GM23338 (cell line): ENCODE measurements at regions not wholly inside any gene's neighbourhood (a gene's known extent, or its start where the extent isn't known, plus 50 kb on each side); places are given as distances from the start of the nearest gene placed in this dataset.

ENCODE experiments used
- ATAC-seq: fragments of 200-7000 bp; cut with Tn5 transposase; 3 replicates; pipeline ENCODE4 v1.9.1; 2020
- DNase-seq: peaks from one replicate; pipeline ENCODE4 v3.0.0-alpha.2; 2015; ENCODE audit warnings: low spot score
- H2AFZ ChIP-seq: fragments of 200-600 bp; sonication (generic); 2 replicates; pipeline ENCODE4 v1.8.0; 2016; ENCODE audit warnings: antibody characterized with exemption, mild to moderate bottlenecking, moderate library complexity
- H3F3A ChIP-seq: fragments of 200-600 bp; sonication (generic); replicated peaks from 2 replicates; pipeline ENCODE4 v1.8.0; 2017; ENCODE audit warnings: antibody characterized with exemption, mixed run types, low read depth
- H3K27ac ChIP-seq: fragments of 200-600 bp; sonication (generic); 2 replicates; pipeline ENCODE4 v1.6.1; 2016; ENCODE audit warnings: low read depth
- H3K27me3 ChIP-seq: fragments of 200-600 bp; sonication (generic); 2 replicates; pipeline ENCODE4 v1.8.0; 2016; ENCODE audit warnings: mild to moderate bottlenecking, mixed run types, moderate library complexity; ENCODE audit not compliant: insufficient read depth
- H3K36me3 ChIP-seq: fragments of 200-600 bp; sonication (generic); 2 replicates; pipeline ENCODE4 v1.8.0; 2016; ENCODE audit warnings: mild to moderate bottlenecking; ENCODE audit not compliant: insufficient read depth
- H3K4me1 ChIP-seq: fragments of 200-600 bp; sonication (generic); 2 replicates; pipeline ENCODE4 v1.8.0; 2016; ENCODE audit warnings: mild to moderate bottlenecking, moderate library complexity; ENCODE audit not compliant: insufficient read depth
- H3K4me2 ChIP-seq: fragments of 200-600 bp; sonication (generic); 2 replicates; pipeline ENCODE4 v1.7.1; 2017; ENCODE audit warnings: mixed run types
- H3K4me3 ChIP-seq: fragments of 200-600 bp; sonication (generic); 2 replicates; pipeline ENCODE4 v1.6.1; 2016; ENCODE audit warnings: mixed run types
- H3K79me2 ChIP-seq: fragments of 200-600 bp; sonication (generic); replicated peaks from 2 replicates; pipeline ENCODE4 v1.8.0; 2017; ENCODE audit warnings: mild to moderate bottlenecking; ENCODE audit not compliant: insufficient read depth
- H3K9me2 ChIP-seq: fragments of 200-600 bp; sonication (generic); 2 replicates; pipeline ENCODE4 v1.8.0; 2017; ENCODE audit not compliant: insufficient read depth
- H4K20me1 ChIP-seq: fragments of 200-600 bp; sonication (generic); replicated peaks from 2 replicates; pipeline ENCODE4 v1.8.0; 2017; ENCODE audit warnings: mild to moderate bottlenecking; ENCODE audit not compliant: insufficient read depth
- H3K27ac Mint-ChIP-seq: 2 replicates; pipeline ENCODE4 v1.8.0; 2020; ENCODE audit warnings: inconsistent platforms, mild to moderate bottlenecking, moderate library complexity, mixed read lengths
- H3K27me3 Mint-ChIP-seq: 3 replicates; pipeline ENCODE4 v1.8.0; 2022; ENCODE audit warnings: low read depth, mild to moderate bottlenecking, moderate library complexity, mixed read lengths, inconsistent platforms; ENCODE audit not compliant: insufficient read depth, poor library complexity
- H3K36me3 Mint-ChIP-seq: 3 replicates; pipeline ENCODE4 v1.8.0; 2021; ENCODE audit warnings: low read depth, mild to moderate bottlenecking, inconsistent platforms, moderate library complexity, mixed read lengths
- H3K4me1 Mint-ChIP-seq: 3 replicates; pipeline ENCODE4 v1.8.0; 2020; ENCODE audit warnings: mild to moderate bottlenecking, inconsistent platforms, mixed read lengths
- H3K4me3 Mint-ChIP-seq: 3 replicates; pipeline ENCODE4 v1.8.0; 2021; ENCODE audit warnings: moderate library complexity, mild to moderate bottlenecking, inconsistent platforms, mixed read lengths
- H3K9me3 Mint-ChIP-seq: 3 replicates; pipeline ENCODE4 v1.8.0; 2020; ENCODE audit warnings: moderate library complexity, mild to moderate bottlenecking, inconsistent platforms, mixed read lengths
- CREB1 ChIP-seq: fragments of 250-450 bp; sonication (Bioruptor Pico); IDR thresholded peaks from 2 replicates; pipeline ENCODE4 v1.5.0; 2020; ENCODE audit warnings: low read depth, mild to moderate bottlenecking, moderate library complexity
- EZH2 ChIP-seq: fragments of 200-600 bp; sonication (generic); IDR thresholded peaks from one replicate; pipeline ENCODE4 v1.8.0; 2017; ENCODE audit warnings: antibody characterized with exemption, mild to moderate bottlenecking, low read depth; ENCODE audit not compliant: unreplicated experiment
- EZH2phosphoT487 ChIP-seq: fragments of 200-600 bp; sonication (generic); IDR thresholded peaks from one replicate; pipeline ENCODE4 v1.8.1; 2018; ENCODE audit warnings: antibody characterized with exemption; ENCODE audit not compliant: unreplicated experiment
- JUNB ChIP-seq: IDR thresholded peaks from one replicate; pipeline ENCODE4 v1.6.1; 2016; ENCODE audit warnings: antibody characterized with exemption; ENCODE audit not compliant: unreplicated experiment
- NANOG ChIP-seq: IDR thresholded peaks from 2 replicates; pipeline ENCODE4 v1.6.1; 2016; ENCODE audit warnings: antibody characterized with exemption, borderline replicate concordance
- POLR2AphosphoS5 ChIP-seq: IDR thresholded peaks from 2 replicates; pipeline ENCODE4 v1.6.1; 2016; ENCODE audit warnings: antibody characterized with exemption, low read depth
- STAT1 ChIP-seq: IDR thresholded peaks from one replicate; pipeline ENCODE4 v1.6.1; 2016; ENCODE audit warnings: antibody characterized with exemption; ENCODE audit not compliant: unreplicated experiment
- ZNF114 ChIP-seq: fragments of 250-450 bp; sonication (Bioruptor Pico); IDR thresholded peaks from 2 replicates; pipeline ENCODE4 v1.5.0; 2020; ENCODE audit warnings: mild to moderate bottlenecking, moderate library complexity
- ZNF331 ChIP-seq: fragments of 250-450 bp; sonication (Bioruptor Pico); IDR thresholded peaks from 2 replicates; pipeline ENCODE4 v1.5.0; 2020; ENCODE audit warnings: low read depth, mild to moderate bottlenecking, moderate library complexity
- TF ChIP-seq, protein P1 (sequence below), 2 experiments: fragments of 200-600 bp in 1 of 2; sonication (generic) in 1 of 2; conservative IDR thresholded peaks; 2 replicates each; pipeline versions ENCODE4 v1.5.1 to v1.6.1; 2016 to 2017; ENCODE audit warnings: antibody characterized with exemption in 2 of 2, low read depth in 2 of 2, mild to moderate bottlenecking in 2 of 2, moderate library complexity in 1 of 2
- TF ChIP-seq, protein P2 (sequence below): IDR thresholded peaks from 2 replicates; pipeline ENCODE4 v1.6.1; 2016; ENCODE audit warnings: antibody characterized with exemption
- TF ChIP-seq, protein P3 (sequence below): fragments of 250-450 bp; sonication (Bioruptor Pico); IDR thresholded peaks from 2 replicates; pipeline ENCODE4 v1.5.0; 2020; ENCODE audit warnings: mild to moderate bottlenecking, moderate library complexity
- TF ChIP-seq, protein P4 (sequence below): IDR thresholded peaks from one replicate; pipeline ENCODE4 v1.6.1; 2018; ENCODE audit warnings: antibody characterized with exemption; ENCODE audit not compliant: unreplicated experiment

DNA sequence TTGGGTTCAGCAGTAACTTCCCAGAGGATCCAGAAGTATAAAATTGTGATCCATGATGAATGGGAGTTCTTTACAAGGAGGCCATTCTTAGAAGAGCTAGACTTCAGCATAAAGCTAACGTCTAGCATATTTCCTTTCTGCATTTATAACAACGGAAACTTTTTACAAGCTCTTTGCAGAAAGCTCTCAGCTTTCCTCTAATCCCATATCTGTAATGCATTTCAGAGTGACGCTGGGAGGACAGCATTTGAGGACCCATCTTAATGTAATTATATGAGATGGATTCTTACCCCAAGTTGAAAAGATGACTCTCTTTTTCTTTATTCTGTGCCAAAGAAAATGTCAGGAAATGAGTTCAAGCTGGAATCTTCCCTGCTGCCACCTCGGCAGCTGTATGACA, 132.0 kb upstream of the CACHD1 start:
- Mint-ChIP-seq H3K4me1 (peaks cover 2% of the 10 kb centered on the region; the same call in 2 of the 3 replicates), H3K36me3 (no peaks in the 10 kb centered on the region), H3K4me3 (no peak overlapping the region), H3K27me3 (peaks cover 2% of the 10 kb centered on the region), H3K27ac (no peak overlapping the region), H3K9me3 (no peaks in the 10 kb centered on the region)
- Histone ChIP-seq H3K27ac (no peak overlapping the region), H3K4me1 (no peaks in the 10 kb centered on the region), H3F3A (no peaks in the 10 kb centered on the region), H3K4me3 (no peak overlapping the region), H3K4me2 (no peak overlapping the region), H3K79me2 (no peaks in the 10 kb centered on the region), H3K36me3 (no peaks in the 10 kb centered on the region; the same call in 1 of the 2 replicates), H4K20me1 (no peaks in the 10 kb centered on the region), H3K9me2 (peaks cover 26% of the 10 kb centered on the region), H3K27me3 (no peaks in the 10 kb centered on the region), H2AFZ (no peak overlapping the region)
- ATAC-seq (no peak), DNase-seq (no peak)
- TF ChIP-seq ZNF331 (CRISPR knock-in tag): no peak
- TF ChIP-seq ZNF114 (CRISPR knock-in tag): no peak
- no peak for TF ChIP-seq STAT1
- no peak for TF ChIP-seq NANOG
- TF ChIP-seq, protein P1, sequence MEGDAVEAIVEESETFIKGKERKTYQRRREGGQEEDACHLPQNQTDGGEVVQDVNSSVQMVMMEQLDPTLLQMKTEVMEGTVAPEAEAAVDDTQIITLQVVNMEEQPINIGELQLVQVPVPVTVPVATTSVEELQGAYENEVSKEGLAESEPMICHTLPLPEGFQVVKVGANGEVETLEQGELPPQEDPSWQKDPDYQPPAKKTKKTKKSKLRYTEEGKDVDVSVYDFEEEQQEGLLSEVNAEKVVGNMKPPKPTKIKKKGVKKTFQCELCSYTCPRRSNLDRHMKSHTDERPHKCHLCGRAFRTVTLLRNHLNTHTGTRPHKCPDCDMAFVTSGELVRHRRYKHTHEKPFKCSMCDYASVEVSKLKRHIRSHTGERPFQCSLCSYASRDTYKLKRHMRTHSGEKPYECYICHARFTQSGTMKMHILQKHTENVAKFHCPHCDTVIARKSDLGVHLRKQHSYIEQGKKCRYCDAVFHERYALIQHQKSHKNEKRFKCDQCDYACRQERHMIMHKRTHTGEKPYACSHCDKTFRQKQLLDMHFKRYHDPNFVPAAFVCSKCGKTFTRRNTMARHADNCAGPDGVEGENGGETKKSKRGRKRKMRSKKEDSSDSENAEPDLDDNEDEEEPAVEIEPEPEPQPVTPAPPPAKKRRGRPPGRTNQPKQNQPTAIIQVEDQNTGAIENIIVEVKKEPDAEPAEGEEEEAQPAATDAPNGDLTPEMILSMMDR (conservative IDR thresholded peaks at IDR 0.05; ENCODE audit: low read depth in 2 of 2): no peak
- TF ChIP-seq, protein P2, sequence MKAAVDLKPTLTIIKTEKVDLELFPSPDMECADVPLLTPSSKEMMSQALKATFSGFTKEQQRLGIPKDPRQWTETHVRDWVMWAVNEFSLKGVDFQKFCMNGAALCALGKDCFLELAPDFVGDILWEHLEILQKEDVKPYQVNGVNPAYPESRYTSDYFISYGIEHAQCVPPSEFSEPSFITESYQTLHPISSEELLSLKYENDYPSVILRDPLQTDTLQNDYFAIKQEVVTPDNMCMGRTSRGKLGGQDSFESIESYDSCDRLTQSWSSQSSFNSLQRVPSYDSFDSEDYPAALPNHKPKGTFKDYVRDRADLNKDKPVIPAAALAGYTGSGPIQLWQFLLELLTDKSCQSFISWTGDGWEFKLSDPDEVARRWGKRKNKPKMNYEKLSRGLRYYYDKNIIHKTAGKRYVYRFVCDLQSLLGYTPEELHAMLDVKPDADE: no peak
- TF ChIP-seq EZH2: no peak
- TF ChIP-seq, protein P3, sequence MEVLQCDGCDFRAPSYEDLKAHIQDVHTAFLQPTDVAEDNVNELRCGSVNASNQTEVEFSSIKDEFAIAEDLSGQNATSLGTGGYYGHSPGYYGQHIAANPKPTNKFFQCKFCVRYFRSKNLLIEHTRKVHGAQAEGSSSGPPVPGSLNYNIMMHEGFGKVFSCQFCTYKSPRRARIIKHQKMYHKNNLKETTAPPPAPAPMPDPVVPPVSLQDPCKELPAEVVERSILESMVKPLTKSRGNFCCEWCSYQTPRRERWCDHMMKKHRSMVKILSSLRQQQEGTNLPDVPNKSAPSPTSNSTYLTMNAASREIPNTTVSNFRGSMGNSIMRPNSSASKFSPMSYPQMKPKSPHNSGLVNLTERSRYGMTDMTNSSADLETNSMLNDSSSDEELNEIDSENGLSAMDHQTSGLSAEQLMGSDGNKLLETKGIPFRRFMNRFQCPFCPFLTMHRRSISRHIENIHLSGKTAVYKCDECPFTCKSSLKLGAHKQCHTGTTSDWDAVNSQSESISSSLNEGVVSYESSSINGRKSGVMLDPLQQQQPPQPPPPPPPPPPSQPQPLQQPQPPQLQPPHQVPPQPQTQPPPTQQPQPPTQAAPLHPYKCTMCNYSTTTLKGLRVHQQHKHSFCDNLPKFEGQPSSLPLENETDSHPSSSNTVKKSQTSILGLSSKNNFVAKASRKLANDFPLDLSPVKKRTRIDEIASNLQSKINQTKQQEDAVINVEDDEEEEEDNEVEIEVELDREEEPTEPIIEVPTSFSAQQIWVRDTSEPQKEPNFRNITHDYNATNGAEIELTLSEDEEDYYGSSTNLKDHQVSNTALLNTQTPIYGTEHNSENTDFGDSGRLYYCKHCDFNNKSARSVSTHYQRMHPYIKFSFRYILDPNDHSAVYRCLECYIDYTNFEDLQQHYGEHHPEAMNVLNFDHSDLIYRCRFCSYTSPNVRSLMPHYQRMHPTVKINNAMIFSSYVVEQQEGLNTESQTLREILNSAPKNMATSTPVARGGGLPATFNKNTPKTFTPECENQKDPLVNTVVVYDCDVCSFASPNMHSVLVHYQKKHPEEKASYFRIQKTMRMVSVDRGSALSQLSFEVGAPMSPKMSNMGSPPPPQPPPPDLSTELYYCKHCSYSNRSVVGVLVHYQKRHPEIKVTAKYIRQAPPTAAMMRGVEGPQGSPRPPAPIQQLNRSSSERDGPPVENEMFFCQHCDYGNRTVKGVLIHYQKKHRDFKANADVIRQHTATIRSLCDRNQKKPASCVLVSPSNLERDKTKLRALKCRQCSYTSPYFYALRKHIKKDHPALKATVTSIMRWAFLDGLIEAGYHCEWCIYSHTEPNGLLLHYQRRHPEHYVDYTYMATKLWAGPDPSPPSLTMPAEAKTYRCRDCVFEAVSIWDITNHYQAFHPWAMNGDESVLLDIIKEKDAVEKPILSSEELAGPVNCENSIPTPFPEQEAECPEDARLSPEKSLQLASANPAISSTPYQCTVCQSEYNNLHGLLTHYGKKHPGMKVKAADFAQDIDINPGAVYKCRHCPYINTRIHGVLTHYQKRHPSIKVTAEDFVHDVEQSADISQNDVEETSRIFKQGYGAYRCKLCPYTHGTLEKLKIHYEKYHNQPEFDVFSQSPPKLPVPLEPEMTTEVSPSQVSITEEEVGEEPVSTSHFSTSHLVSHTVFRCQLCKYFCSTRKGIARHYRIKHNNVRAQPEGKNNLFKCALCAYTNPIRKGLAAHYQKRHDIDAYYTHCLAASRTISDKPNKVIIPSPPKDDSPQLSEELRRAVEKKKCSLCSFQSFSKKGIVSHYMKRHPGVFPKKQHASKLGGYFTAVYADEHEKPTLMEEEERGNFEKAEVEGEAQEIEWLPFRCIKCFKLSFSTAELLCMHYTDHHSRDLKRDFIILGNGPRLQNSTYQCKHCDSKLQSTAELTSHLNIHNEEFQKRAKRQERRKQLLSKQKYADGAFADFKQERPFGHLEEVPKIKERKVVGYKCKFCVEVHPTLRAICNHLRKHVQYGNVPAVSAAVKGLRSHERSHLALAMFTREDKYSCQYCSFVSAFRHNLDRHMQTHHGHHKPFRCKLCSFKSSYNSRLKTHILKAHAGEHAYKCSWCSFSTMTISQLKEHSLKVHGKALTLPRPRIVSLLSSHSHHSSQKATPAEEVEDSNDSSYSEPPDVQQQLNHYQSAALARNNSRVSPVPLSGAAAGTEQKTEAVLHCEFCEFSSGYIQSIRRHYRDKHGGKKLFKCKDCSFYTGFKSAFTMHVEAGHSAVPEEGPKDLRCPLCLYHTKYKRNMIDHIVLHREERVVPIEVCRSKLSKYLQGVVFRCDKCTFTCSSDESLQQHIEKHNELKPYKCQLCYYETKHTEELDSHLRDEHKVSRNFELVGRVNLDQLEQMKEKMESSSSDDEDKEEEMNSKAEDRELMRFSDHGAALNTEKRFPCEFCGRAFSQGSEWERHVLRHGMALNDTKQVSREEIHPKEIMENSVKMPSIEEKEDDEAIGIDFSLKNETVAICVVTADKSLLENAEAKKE (CRISPR knock-in tag): no peak
- TF ChIP-seq EZH2phosphoT487: no peak
- TF ChIP-seq, protein P4, sequence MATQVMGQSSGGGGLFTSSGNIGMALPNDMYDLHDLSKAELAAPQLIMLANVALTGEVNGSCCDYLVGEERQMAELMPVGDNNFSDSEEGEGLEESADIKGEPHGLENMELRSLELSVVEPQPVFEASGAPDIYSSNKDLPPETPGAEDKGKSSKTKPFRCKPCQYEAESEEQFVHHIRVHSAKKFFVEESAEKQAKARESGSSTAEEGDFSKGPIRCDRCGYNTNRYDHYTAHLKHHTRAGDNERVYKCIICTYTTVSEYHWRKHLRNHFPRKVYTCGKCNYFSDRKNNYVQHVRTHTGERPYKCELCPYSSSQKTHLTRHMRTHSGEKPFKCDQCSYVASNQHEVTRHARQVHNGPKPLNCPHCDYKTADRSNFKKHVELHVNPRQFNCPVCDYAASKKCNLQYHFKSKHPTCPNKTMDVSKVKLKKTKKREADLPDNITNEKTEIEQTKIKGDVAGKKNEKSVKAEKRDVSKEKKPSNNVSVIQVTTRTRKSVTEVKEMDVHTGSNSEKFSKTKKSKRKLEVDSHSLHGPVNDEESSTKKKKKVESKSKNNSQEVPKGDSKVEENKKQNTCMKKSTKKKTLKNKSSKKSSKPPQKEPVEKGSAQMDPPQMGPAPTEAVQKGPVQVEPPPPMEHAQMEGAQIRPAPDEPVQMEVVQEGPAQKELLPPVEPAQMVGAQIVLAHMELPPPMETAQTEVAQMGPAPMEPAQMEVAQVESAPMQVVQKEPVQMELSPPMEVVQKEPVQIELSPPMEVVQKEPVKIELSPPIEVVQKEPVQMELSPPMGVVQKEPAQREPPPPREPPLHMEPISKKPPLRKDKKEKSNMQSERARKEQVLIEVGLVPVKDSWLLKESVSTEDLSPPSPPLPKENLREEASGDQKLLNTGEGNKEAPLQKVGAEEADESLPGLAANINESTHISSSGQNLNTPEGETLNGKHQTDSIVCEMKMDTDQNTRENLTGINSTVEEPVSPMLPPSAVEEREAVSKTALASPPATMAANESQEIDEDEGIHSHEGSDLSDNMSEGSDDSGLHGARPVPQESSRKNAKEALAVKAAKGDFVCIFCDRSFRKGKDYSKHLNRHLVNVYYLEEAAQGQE: no peak
- TF ChIP-seq JUNB: no peak
- no peak for TF ChIP-seq CREB1 (CRISPR knock-in tag)
- no peak for TF ChIP-seq POLR2AphosphoS5
